A673 (cell line): ENCODE measurements at regions not wholly inside any gene's neighbourhood (a gene's known extent, or its start where the extent isn't known, plus 50 kb on each side); places are given as distances from the start of the nearest gene placed in this dataset.

Experiments
- BruUV-seq: library from RNA; stranded (reverse); fragments of 400-500 nt; replicated peaks from 2 replicates; lab custom pipeline; 2021; lab: Mats Ljungman, UMichigan
- CTCF ChIA-PET: fragments of 300-600 bp; sonication (Branson Sonifier 250); formaldehyde crosslinking; loops from one replicate; lab custom pipeline; 2022; ENCODE audit warnings: antibody characterized with exemption; lab: Charles Lee
- POLR2A ChIA-PET: fragments of 300-600 bp; sonication (Branson Sonifier 250); formaldehyde crosslinking; loops from one replicate; lab custom pipeline; 2022; ENCODE audit warnings: antibody characterized with exemption; ENCODE audit not compliant: low non-redundant PET; lab: Charles Lee
- DNase-seq: peaks from one replicate; pipeline ENCODE4 v3.0.0-alpha.2; 2015; ENCODE audit warnings: low spot score
- H3K27ac ChIP-seq: fragments of 200-600 bp; sonication (generic); 2 replicates; pipeline ENCODE4 v1.5.1; 2016; ENCODE audit warnings: mixed run types, low read depth, mild to moderate bottlenecking, mixed read lengths, antibody characterized with exemption, low read length; ENCODE audit not compliant: poor library complexity, severe bottlenecking
- H3K27me3 ChIP-seq: fragments of 200-600 bp; sonication (generic); replicated peaks from 2 replicates; pipeline ENCODE4 v1.6.1; 2017; ENCODE audit warnings: mixed run types, low read depth, mild to moderate bottlenecking, mixed read lengths, antibody characterized with exemption, low read length; ENCODE audit not compliant: insufficient read depth, poor library complexity
- H3K36me3 ChIP-seq: fragments of 200-600 bp; sonication (generic); 2 replicates; pipeline ENCODE4 v1.6.1; 2016; ENCODE audit warnings: mixed run types, mild to moderate bottlenecking, mixed read lengths, antibody characterized with exemption, low read length; ENCODE audit not compliant: insufficient read depth, poor library complexity, severe bottlenecking
- H3K4me1 ChIP-seq: fragments of 200-600 bp; sonication (generic); 2 replicates; pipeline ENCODE4 v1.6.1; 2017; ENCODE audit warnings: mixed run types, mild to moderate bottlenecking, mixed read lengths, antibody characterized with exemption, low read length; ENCODE audit not compliant: insufficient read depth, poor library complexity, severe bottlenecking
- H3K4me3 ChIP-seq: fragments of 200-600 bp; sonication (generic); 2 replicates; pipeline ENCODE4 v1.5.1; 2016; ENCODE audit warnings: low read depth, mixed run types, mild to moderate bottlenecking, mixed read lengths, low read length; ENCODE audit not compliant: poor library complexity, severe bottlenecking
- H3K9me3 ChIP-seq: fragments of 200-600 bp; sonication (generic); 2 replicates; pipeline ENCODE4 v1.6.1; 2016; ENCODE audit warnings: mixed run types, low read depth, mild to moderate bottlenecking, mixed read lengths, antibody characterized with exemption, low read length; ENCODE audit not compliant: poor library complexity, severe bottlenecking
- CTCF ChIP-seq: fragments of 300-800, 200-600 bp; sonication (generic); conservative IDR thresholded peaks from 2 replicates; pipeline ENCODE4 v1.5.1; 2017; ENCODE audit warnings: low read depth, mild to moderate bottlenecking, antibody characterized with exemption, low read length, moderate library complexity, mixed read lengths
- EZH2 ChIP-seq: fragments of 200-600 bp; sonication (generic); IDR thresholded peaks from 2 replicates; pipeline ENCODE4 v1.6.1; 2017; ENCODE audit warnings: borderline replicate concordance, low read depth, mild to moderate bottlenecking, mixed read lengths, antibody characterized with exemption, low read length; ENCODE audit not compliant: poor library complexity, severe bottlenecking
- intact Hi-C: fragments of 100-400 bp; cut with micrococcal nuclease; formaldehyde crosslinking; loops from one replicate; pipeline ENCODE4 v1.10.0; 2022; ENCODE audit not compliant: unreplicated experiment

GRCh38 chr4:14046642-14047041 is 419.1 kb upstream of the BOD1L1 start:
- POLR2A ChIA-PET: no interaction called here
- Histone ChIP-seq H3K36me3 (no peaks in the 10 kb centered on the region), H3K9me3 (no peaks in the 10 kb centered on the region), H3K4me1 (no peaks in the 10 kb centered on the region), H3K27me3 (no peaks in the 10 kb centered on the region), H3K27ac (no peak overlapping the region), H3K4me3 (no peak overlapping the region)
- DNase-seq: no peak
- TF ChIP-seq CTCF (no peak), EZH2 (no peak)
- CTCF ChIA-PET: no interaction called here
- no TSS peak for BruUV-seq
- intact Hi-C loops: no loop called here

- ChIA-PET CTCF (no interaction called here), POLR2A (no interaction called here)
- Histone ChIP-seq H3K9me3 (no peaks in the 10 kb centered on the region), H3K36me3 (no peaks in the 10 kb centered on the region), H3K4me1 (no peaks in the 10 kb centered on the region), H3K27me3 (no peaks in the 10 kb centered on the region), H3K27ac (no peak overlapping the region), H3K4me3 (no peak overlapping the region)
- DNase-seq: no peak
- TF ChIP-seq EZH2 (no peak), CTCF (no peak)
- intact Hi-C loops: no loop called here
- no TSS peak for BruUV-seq
Observed at GRCh38 chr4:14047840-14048239, 420.3 kb upstream of the BOD1L1 start.

GRCh38 chr4:14049946-14050345 is 422.4 kb upstream of the BOD1L1 start:
- Histone ChIP-seq H3K27me3 (no peaks in the 10 kb centered on the region), H3K4me1 (no peaks in the 10 kb centered on the region), H3K27ac (no peak overlapping the region), H3K4me3 (no peak overlapping the region), H3K9me3 (no peaks in the 10 kb centered on the region), H3K36me3 (no peaks in the 10 kb centered on the region)
- intact Hi-C loops: no loop called here
- POLR2A ChIA-PET: no interaction called here
- CTCF ChIA-PET: no interaction called here
- no peak for DNase-seq
- no peak for TF ChIP-seq EZH2
- no peak for TF ChIP-seq CTCF
- no TSS peak for BruUV-seq

- Histone ChIP-seq H3K4me1 (no peaks in the 10 kb centered on the region), H3K4me3 (no peak overlapping the region), H3K9me3 (no peaks in the 10 kb centered on the region), H3K36me3 (no peaks in the 10 kb centered on the region), H3K27me3 (no peaks in the 10 kb centered on the region), H3K27ac (no peak overlapping the region)
- TF ChIP-seq EZH2: no peak
- no peak for TF ChIP-seq CTCF
- BruUV-seq: no TSS peak
- intact Hi-C loops: no loop called here
- ChIA-PET POLR2A (no interaction called here), CTCF (no interaction called here)
- DNase-seq: no peak
Observed at GRCh38 chr4:14053291-14053690, 425.8 kb upstream of the BOD1L1 start.
